GOT3 (cell line): ENCODE measurements at regions not wholly inside any gene's neighbourhood (a gene's known extent, or its start where the extent isn't known, plus 50 kb on each side); places are given as distances from the start of the nearest gene placed in this dataset.
A peak's percentile ranks its signal among the peaks of the same experiment; 100 is the strongest.

Source experiments
- DNase-seq: peaks from one replicate; lab custom pipeline; 2025; ENCODE audit warnings: mixed read lengths; lab: John Stamatoyannopoulos, UW

GRCh38 chr17:73785496-73785895 lies 141.3 kb upstream of the SDK2 start:
- DNase-seq = no peak

GRCh38 chr17:73785958-73786743 lies 141.9 kb upstream of the SDK2 start:
- no peak for DNase-seq

- no peak for DNase-seq
Observed at GRCh38 chr17:73787076-73788059, 143.1 kb upstream of the SDK2 start.

GRCh38 chr17:73788111-73788510 lies 143.9 kb upstream of the SDK2 start:
- DNase-seq = no peak

GRCh38 chr17:73791121-73791520 lies 146.9 kb upstream of the SDK2 start:
- no peak for DNase-seq

- no peak for DNase-seq
Observed at GRCh38 chr17:73791631-73792030, 147.4 kb upstream of the SDK2 start.

GRCh38 chr17:73792994-73793393 lies 148.7 kb upstream of the SDK2 start:
- DNase-seq = no peak

GRCh38 chr17:73794336-73794735 lies 150.1 kb upstream of the SDK2 start:
- DNase-seq = no peak

DNA sequence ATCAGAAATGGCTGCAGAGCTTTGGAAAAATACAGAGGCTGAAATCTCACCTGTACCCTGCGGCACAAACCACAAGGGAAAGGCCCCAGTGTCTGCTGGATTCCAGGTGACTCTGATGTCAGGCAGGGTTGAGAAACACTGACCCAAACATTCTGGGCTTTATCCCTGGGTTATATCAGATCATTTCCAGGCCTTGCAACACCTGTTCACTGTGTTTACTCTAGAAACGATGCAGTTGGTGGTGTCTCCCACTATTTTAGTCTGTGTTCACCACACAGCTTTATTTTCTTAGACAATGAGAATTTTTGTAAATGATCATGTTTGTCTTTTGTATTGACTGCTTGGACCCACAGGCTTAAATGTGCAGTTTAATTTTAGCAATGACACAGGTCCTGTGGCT lies 151.5 kb upstream of the SDK2 start:
- no peak for DNase-seq

GRCh38 chr17:73797594-73798110 lies 153.4 kb upstream of the SDK2 start:
- no peak for DNase-seq

- peak; percentile 66 for DNase-seq
Observed at GRCh38 chr17:73798111-73798748, 154.0 kb upstream of the SDK2 start.

GRCh38 chr17:73799096-73799495 lies 154.9 kb upstream of the SDK2 start:
- no peak for DNase-seq

DNA sequence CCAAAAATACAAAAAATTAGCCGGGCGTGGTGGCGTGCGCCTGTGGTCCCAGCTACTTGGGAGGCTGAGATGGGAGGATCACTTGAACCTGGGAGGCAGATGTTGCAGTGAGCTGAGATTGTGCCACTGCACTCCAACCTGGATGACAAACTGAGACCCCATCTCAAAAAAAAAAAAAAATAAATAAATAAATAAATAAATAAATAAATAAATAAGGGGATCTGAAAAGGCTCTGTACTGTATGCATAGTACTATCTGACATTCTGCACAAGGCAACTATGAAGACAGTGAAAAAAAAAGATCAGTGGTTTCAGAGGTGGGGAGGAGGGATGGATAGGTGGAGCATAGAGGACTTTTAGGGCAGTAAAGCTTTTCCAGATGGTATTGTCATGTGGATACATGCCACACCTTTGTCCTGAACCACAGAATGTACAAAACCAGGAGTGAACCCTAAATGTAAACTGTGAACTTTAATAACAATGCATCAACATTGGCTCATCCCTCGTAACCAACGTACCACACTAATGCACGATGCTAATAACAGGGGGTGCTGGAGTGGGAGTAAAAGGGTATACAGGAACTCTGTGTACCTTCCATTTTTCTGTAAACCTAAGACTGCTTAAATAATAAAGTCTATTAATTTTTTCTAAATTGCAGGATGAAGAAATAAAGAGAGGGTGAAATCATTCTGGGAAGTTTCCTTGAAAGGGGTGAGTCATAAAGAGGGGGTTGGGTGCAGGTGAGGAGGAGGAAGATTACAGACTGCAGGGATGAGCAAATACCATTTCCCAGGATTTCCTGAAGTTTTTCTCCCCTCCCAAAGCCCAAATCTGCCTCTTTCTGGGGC lies 155.8 kb upstream of the SDK2 start:
- no peak for DNase-seq

DNA sequence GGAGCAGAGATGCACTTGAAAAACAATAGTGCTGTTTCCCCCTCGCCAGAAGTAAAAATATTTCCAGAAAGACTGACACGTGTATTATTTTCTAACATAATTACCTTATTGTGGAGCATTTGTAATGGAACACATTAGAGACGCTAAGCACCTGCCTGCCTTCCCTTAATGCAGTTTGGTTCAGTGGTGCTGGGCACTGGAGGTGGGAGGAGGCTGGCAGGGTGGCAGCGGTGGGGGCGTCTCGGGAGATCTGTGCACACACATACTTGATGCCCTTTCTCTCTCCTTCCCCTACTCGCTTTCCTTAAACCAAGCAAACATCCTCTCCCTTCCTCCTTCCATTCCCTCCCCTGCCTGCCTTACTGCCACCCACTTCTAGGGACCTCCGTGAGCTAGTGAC lies 156.6 kb upstream of the SDK2 start:
- no peak for DNase-seq

DNA sequence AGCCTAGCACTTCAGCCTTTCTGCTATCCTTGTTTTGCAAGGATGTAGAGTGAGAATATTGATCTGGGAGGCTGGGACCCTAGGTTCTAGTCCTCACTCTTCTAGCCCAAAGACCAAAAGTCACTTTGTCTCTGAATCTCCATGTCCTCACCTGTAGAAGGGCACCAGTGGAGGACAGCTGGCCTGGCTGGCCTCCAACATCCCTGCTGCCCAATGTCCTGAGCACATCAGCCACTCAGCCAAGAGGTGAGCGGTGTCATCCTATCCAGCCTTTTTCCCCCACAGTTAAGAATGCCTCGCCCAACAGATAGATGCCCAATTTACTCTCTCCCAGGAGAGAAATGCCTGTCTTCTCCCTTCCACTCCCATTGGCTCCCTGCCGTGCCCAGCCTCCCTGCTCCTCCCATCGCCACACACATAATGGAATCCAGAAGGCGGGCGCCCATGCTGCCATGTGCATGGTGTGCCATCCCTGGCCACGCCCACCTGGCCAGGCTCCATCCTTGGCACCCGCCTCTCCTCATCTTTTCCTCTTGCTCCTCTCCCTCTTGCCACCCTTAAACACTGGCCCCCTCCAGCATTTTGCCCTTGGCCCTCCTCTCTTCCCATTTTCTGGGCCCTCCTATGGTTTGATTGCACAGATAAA lies 157.3 kb upstream of the SDK2 start:
- no peak for DNase-seq

- no peak for DNase-seq
Observed at GRCh38 chr17:73802314-73802713, 158.1 kb upstream of the SDK2 start.

DNA sequence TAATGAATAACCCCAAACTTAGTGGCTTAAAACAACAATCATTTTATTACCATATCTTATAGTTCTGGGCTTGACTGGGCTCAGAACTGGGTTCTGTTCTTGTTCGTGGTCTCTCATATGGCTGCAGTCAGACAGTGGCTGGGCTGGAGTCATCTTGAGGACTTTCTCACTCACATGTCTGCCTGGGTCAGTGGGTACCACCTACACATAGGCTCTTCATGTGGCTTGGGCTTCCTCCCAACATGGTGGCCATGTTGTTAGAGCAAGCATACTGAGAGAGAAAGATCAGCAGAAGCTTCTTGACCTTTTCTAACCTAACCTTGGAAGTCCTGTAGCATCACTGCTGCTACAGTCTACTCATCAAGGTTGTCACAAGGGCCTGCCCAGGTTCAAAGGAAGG lies 158.6 kb upstream of the SDK2 start:
- no peak for DNase-seq

GRCh38 chr17:73803964-73804435 lies 159.8 kb upstream of the SDK2 start:
- no peak for DNase-seq

- DNase-seq = no peak
Observed at GRCh38 chr17:73806768-73807167, 162.5 kb upstream of the SDK2 start.

- DNase-seq = no peak
Observed at GRCh38 chr17:73813201-73813600, 169.0 kb upstream of the SDK2 start.

DNA sequence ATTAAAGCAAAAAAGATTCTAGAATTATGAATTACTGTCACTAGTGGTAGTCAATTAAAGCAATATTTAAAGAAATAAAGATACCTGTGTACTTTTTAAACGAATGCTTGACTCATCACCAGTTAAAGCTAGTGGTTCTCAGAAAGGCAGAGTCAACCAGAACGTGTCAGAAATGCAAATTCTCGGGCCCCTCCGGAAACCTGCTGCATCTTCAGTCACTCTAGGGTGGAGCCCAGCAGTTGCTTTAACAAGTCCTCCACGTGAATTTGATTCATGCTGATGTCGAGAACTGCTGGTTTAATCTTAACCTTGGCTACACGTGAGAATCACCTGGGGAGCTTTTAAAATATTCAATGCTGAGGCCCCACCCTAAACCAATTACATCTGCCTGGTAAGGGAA lies 169.8 kb upstream of the SDK2 start:
- no peak for DNase-seq
